ENCODE measurements at regions not wholly inside any gene's neighbourhood (a gene's known extent, or its start where the extent isn't known, plus 50 kb on each side); places are given as distances from the start of the nearest gene placed in this dataset.

GRCh38 chr14:104359969-104360442 lies 219.6 kb upstream of the C14orf180 start:
- Mint-ChIP-seq H3K27me3 (peaks cover 7% of the 10 kb centered on the region), H3K4me3 (ENCODE audit: low read depth) (no peak overlapping the region), H3K36me3 (ENCODE audit: insufficient read depth) (no peaks in the 10 kb centered on the region), H3K9me3 (ENCODE audit: low read depth) (no peaks in the 10 kb centered on the region), H3K4me1 (ENCODE audit: low read depth) (peaks cover 7% of the 10 kb centered on the region), H3K27ac (no peak overlapping the region)
- TF ChIP-seq, protein P1, sequence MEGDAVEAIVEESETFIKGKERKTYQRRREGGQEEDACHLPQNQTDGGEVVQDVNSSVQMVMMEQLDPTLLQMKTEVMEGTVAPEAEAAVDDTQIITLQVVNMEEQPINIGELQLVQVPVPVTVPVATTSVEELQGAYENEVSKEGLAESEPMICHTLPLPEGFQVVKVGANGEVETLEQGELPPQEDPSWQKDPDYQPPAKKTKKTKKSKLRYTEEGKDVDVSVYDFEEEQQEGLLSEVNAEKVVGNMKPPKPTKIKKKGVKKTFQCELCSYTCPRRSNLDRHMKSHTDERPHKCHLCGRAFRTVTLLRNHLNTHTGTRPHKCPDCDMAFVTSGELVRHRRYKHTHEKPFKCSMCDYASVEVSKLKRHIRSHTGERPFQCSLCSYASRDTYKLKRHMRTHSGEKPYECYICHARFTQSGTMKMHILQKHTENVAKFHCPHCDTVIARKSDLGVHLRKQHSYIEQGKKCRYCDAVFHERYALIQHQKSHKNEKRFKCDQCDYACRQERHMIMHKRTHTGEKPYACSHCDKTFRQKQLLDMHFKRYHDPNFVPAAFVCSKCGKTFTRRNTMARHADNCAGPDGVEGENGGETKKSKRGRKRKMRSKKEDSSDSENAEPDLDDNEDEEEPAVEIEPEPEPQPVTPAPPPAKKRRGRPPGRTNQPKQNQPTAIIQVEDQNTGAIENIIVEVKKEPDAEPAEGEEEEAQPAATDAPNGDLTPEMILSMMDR (IDR thresholded peaks at IDR 0.05; ENCODE audit: unreplicated experiment) = no peak
- no peak for DNase-seq (ENCODE audit: low spot score, unreplicated experiment)

- DNase-seq (ENCODE audit: low spot score, unreplicated experiment) = no peak
- H3K27me3 Mint-ChIP-seq = peaks cover 7% of the 10 kb centered on the region
- H3K36me3 Mint-ChIP-seq (ENCODE audit: insufficient read depth) = no peaks in the 10 kb centered on the region
- no peak overlapping the region for H3K27ac Mint-ChIP-seq
- H3K4me1 Mint-ChIP-seq (ENCODE audit: low read depth) = peaks cover 7% of the 10 kb centered on the region
- H3K9me3 Mint-ChIP-seq (ENCODE audit: low read depth) = no peaks in the 10 kb centered on the region
- H3K4me3 Mint-ChIP-seq (ENCODE audit: low read depth) = no peak overlapping the region
- TF ChIP-seq, protein P1 (IDR thresholded peaks at IDR 0.05; ENCODE audit: unreplicated experiment) = no peak
Measured at GRCh38 chr14:104360501-104360900, 219.1 kb upstream of the C14orf180 start.

DNA sequence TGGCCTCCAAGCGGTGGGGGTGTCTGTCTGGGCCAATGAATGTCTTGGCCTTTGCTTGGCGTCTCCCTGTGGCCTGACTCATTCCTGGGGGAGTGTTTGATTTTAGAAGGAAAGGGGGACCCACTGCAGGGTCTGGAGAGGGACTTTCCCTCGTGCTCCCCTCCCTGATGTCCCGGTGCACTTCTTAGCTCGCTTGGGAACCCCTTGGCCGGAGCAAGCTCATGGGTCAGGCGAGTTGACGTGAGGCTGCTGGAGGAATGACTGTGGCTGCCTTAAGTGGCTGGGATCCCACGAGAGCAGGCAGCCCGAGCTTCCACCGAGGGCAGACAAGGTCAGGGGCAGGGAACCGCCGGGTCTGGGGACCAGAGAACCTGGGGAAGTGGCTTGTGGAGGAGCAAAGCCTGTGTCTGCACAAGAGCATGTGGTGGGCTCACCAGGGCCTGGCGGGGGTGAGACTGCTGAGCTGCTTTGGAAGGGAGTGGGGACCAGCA lies 218.4 kb upstream of the C14orf180 start:
- H3K27me3 Mint-ChIP-seq = peaks cover 7% of the 10 kb centered on the region
- TF ChIP-seq, protein P1 (IDR thresholded peaks at IDR 0.05; ENCODE audit: unreplicated experiment) = no peak
- H3K36me3 Mint-ChIP-seq (ENCODE audit: insufficient read depth) = no peaks in the 10 kb centered on the region
- no peak overlapping the region for H3K4me3 Mint-ChIP-seq (ENCODE audit: low read depth)
- peaks cover 7% of the 10 kb centered on the region for H3K4me1 Mint-ChIP-seq (ENCODE audit: low read depth)
- DNase-seq (ENCODE audit: low spot score, unreplicated experiment) = no peak
- no peak overlapping the region for H3K27ac Mint-ChIP-seq
- H3K9me3 Mint-ChIP-seq (ENCODE audit: low read depth) = no peaks in the 10 kb centered on the region

DNA sequence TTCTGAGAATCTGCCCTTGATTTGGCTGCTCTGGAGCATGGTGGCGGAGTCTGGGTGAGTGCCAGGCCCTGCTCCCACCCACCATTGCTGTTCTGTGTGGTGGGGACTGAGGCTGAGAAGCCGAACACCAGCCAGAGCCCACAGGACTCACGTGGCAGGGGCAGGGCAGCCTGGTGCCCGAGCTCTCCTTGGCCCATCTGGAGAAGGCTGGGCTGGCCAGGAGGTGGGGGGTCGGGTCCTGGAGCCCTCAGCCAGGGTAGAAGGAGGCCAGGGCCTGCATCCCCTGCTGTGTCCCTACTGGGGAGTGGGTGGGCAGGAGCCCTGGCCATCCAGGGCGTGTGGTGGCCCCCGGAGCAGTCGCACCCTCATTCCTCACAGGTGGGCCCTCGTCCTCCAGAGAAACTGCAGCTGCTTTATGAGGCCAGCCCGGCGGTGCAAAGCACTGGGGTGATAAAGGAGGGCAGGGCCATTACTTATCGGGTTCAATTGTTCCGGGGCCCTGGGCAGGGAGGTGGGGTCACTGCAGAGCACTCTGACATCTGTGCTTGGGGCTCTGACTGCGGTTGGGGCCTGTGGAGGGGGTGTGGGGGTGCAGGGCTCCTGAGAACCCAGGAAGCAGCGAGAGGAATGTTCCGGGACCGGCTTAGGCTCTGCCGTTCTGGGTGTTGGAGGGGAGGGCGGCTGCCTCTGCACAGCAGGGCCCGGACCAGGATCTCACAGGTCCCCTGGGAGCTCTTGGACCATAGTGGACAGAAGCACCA lies 217.5 kb upstream of the C14orf180 start:
- TF ChIP-seq, protein P1 (IDR thresholded peaks at IDR 0.05; ENCODE audit: unreplicated experiment) = no peak
- peaks cover 7% of the 10 kb centered on the region for H3K27me3 Mint-ChIP-seq
- no peaks in the 10 kb centered on the region for H3K9me3 Mint-ChIP-seq (ENCODE audit: low read depth)
- H3K4me1 Mint-ChIP-seq (ENCODE audit: low read depth) = peaks cover 7% of the 10 kb centered on the region
- H3K27ac Mint-ChIP-seq = no peak overlapping the region
- no peak overlapping the region for H3K4me3 Mint-ChIP-seq (ENCODE audit: low read depth)
- no peak for DNase-seq (ENCODE audit: low spot score, unreplicated experiment)
- no peaks in the 10 kb centered on the region for H3K36me3 Mint-ChIP-seq (ENCODE audit: insufficient read depth)

DNA sequence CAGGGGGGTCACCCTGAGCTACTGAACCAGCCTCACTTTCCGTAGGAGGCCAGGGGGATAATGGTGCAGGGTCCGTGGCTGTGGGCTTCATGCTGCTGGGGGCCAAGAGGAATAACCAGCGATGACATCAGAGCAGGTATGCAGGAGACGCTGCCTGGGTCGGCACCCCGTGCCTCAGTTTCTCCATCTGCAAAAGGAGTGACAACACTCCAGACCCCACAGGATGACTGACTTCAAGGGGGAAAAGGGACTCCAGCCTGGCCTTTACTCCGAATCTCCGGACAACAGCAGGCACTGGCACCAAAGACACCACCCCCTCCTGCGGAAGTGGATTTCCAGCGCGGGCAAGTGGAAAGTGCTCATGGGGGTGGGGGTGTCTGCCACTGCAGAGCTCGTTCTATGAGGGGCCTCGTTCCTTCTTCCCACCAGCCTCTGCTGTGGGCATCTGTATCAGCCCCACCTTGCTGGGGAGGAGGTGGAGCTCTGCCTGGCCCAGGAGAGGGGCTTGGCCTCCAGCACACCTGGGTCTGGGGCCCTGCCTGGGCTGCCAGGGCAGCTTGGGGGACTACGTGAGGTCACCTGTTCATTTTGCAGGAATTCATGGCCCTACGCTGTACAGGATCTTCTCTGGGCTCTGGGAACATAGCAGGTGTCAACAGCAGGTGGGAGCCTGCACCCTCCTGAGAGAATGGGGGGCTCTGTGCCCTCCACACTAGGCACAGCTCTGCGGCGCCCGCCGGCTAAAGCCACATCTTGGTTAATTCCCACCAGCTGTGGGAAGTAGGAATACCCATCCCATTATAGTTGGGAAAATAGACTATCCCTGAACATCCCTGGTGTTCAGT lies 216.6 kb upstream of the C14orf180 start:
- Mint-ChIP-seq H3K9me3 (ENCODE audit: low read depth) (no peaks in the 10 kb centered on the region), H3K4me3 (ENCODE audit: low read depth) (no peak overlapping the region), H3K27ac (no peak overlapping the region), H3K27me3 (peaks cover 7% of the 10 kb centered on the region), H3K4me1 (ENCODE audit: low read depth) (peaks cover 7% of the 10 kb centered on the region), H3K36me3 (ENCODE audit: insufficient read depth) (no peaks in the 10 kb centered on the region)
- no peak for DNase-seq (ENCODE audit: low spot score, unreplicated experiment)
- TF ChIP-seq, protein P1 (IDR thresholded peaks at IDR 0.05; ENCODE audit: unreplicated experiment) = no peak
